COLO829 (cell line): ENCODE measurements at regions not wholly inside any gene's neighbourhood (a gene's known extent, or its start where the extent isn't known, plus 50 kb on each side); places are given as distances from the start of the nearest gene placed in this dataset.

Experiments used
- DNase-seq: peaks from one replicate; pipeline ENCODE4 v3.0.0; 2012; ENCODE audit warnings: low spot score

GRCh38 chr11:30159546-30159945, 71.3 kb upstream of the FSHB start:
- DNase-seq, result no peak

- no peak for DNase-seq
Measured at GRCh38 chr11:30165652-30166051, 65.2 kb upstream of the FSHB start.

GRCh38 chr11:30171661-30172060, 59.2 kb upstream of the FSHB start:
- no peak for DNase-seq

GRCh38 chr11:30172158-30172557, 58.7 kb upstream of the FSHB start:
- no peak for DNase-seq

- DNase-seq, result peak; percentile 9
Measured at GRCh38 chr11:30172883-30173311, 57.9 kb upstream of the FSHB start.

GRCh38 chr11:30174265-30175020, 56.4 kb upstream of the FSHB start:
- no peak for DNase-seq
